NCI-H128 (cell line): ENCODE measurements at regions not wholly inside any gene's neighbourhood (a gene's known extent, or its start where the extent isn't known, plus 50 kb on each side); places are given as distances from the start of the nearest gene placed in this dataset.
"Not testable (repeated sequence)": the region's sequence is repeated elsewhere in the genome, so short reads cannot be mapped to it uniquely, and the experiment has no call there.

Source experiments
- DNase-seq: peaks from one replicate; lab custom pipeline; 2025; ENCODE audit not compliant: unreplicated experiment; lab: John Stamatoyannopoulos, UW

DNA sequence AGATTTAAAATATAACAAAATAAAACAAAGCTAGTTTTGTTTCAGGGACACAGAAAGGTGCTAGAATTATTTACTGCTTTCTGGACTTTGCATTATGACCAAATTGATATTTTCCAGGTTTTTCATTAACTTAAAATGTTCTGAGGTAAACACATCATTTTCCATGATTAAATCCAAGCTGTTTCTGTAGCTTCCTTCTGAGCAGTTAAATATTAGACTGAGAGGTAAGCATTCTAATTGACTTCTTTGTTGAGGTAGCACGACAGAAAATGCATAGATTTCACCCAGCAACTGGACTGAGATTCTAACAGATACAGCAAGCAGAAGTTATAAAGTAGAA lies 98.3 kb downstream of the BMP4 start:
- no peak for DNase-seq

DNA sequence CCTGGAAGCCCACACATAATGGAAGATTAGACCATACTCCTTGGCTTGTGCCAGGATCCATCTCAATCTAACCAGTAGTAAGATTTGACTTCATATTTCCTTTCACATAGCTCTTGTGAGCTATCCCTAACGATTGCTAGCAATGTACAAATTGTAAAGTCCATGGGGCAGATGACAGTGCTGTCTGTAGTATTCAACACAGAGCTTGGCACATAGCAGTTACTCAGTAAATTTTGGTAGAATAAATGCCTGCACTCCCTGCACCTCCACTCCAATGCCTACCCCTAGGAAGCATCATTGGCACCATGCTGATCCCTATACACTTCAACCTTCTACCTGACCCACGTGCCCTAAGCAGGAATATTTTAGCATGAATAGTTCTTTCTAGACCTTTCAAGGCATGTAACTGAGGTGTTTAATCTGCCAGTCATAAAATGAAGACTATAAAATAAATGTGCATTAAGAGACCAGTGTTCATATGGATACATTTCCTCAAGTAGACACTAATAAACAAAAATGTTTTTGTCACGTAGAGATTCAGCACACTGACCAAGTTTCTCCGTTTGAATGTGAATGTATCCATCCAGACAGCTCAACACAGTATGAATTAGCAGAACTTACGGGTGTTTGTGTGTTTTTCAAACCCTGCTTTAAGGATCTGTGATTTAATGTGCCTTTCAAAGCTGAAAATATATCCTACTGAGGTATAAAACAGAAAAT lies 98.8 kb downstream of the BMP4 start:
- DNase-seq: no peak

DNA sequence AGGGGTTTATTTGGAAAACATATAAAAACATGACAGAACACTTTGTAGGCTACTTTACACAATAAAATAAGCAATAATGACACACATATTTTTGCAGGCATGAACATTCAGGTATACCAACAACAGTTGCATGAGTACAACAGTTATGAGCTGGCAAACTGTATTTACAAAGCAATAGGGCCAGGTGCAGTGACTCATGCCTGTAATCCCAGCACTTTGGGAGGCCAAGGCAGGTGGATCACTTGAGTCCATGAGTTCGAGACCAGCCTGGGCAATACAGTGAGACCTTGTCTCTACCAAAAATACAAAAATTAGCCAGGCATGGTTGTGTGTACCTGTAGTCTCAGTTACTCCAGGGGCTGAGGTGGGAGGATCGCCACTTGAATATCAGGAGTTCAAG lies 101.1 kb downstream of the BMP4 start:
- no peak for DNase-seq

DNA sequence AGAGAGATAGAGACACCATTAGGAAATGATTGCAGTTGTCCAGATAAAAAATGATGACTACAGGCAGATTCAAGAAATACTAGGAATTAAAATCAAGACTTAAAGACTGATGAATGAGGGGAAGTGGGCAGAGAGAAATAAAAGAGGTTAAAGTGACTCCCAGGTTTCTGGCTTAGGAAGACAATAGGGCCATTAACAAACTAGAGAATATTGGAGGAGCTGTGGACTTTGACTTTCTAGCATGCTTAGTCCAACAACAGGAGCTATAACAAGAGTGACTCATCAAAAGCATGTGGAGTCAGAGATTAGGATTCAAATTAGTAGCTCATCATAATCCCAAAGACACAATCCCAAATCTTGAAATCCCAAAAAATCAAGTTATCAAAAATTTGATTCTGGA lies 101.5 kb downstream of the BMP4 start:
- DNase-seq: no peak

DNA sequence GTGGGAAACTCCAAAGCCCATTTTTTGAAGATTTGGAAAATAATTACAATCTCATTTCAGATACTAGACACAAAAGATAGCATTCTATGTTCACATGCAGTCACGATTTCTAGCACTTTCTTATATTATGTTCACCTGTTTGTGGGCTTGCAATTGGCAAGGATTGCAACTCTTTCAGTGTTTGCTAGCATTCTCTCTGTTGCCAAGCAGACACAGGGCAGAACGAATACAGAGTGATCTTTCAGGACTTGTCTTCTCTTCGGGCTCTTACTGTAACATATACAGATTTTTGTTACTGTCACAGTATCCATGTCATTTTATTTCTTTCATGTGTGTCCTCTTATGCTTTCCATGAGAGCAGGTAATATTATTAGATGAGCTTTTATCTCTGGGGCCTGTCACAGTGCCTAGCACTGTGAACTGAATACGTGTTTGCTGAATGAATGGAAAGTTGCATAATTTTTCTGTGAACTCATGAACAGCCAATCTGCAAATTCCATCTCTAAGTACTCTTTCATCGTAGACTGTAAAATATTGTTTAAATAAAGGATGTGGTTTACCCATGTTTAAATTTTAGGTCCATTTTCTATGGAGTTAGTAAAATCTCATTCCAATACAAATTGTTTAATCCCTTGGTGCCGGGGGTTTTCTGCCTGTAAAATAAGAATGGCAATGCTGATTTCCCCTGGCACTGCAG lies 105.1 kb downstream of the BMP4 start:
- DNase-seq: no peak

DNA sequence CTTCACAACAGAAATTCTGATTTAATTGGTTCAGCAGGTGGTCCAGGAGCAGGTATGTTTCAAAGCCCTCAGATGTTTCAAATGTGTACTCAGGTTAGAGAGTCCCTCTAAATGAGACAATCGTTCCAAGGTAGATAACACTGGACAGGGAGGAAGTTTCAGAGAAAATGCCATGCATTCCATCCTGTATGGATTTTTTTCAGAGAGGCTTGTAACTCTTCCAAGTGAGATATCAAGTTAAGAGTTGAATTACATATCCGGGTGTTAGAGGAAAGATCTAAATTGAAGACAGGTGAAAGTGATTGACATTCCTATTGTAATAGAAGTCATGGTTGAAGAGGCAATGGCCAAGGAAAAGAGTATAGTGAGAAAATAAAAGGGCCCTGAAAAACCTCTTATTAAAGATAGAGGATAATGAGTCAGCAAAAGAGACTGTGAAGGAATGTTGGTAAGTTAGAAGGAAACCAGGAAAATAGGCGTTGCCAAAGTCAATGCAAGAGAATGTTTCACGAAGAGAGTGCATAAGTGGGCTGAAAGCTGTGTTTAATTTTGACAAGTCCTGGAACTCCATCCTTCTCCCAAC lies 105.8 kb downstream of the BMP4 start:
- no peak for DNase-seq

DNA sequence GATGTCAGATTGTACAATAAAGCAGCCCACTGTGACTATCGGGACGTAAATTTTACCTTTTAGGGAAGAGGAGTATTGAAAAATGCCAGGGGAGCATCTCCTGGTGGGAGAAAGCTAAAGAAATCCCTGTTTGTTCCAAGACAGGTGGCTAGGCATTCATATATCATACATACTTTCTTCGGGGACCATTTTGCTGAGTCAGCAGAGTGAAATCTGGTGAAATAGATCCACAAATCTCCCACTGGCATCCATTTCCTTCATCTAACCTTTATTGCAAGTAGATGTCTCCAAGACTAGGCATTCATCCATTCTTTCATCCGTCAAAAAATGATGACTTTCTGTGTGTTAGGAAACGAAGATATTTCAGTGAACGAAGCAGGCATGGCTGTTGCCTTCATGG lies 107.1 kb downstream of the BMP4 start:
- no peak for DNase-seq

DNA sequence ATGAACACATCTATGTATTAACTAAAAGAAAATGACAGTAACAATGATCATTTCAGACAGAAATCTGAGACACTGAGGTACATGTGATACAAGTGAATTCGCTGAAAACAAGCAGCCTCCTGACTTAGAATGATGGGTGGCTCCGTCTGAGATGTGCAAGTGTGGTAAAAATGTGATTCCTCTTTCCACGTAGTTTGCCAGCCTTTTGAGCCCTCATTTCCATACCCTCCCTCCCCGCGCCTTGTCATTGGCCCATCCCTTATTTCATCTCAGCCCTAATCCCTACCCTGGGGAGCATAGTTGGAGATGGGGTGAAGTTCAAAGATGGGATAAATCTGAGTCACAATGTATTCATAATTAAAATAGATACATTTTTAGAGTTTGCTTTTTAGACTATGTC lies 107.8 kb downstream of the BMP4 start:
- no peak for DNase-seq

DNA sequence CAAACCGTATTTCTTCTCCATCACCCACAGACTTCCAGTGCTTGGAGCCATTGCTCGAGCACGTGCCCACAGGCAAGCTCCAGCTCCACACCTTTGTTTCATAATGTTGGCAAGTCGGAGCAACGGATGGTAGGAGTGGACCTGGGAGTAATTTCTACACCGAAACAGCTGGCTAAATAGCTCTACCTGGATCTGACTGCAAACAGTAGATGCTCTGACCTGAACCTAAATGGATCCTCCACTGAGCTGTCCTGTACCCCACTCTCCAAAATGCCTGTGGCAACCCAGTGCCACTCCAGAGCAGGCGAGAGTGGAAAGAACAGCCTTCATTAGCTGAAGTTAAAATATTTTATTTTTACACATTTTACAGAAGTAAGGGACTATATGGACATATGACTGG lies 108.7 kb downstream of the BMP4 start:
- no peak for DNase-seq

DNA sequence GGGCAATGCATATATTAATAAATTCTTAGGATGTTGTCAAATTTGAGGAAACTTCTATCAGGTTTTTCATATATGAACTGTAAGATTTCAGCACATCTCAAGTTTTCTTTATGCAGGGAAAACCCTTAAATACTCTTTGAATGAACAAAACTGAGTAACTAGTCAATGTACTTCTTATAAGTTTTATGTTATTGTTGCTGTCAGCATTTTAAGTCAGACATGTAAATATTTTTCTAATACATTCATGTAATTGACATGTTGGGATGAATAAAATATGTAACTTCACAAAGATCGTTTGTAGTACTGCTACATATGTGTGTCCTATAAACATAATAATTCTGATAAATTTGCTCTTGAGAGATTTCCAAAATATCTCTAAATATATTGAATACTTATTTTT lies 109.6 kb downstream of the BMP4 start:
- no peak for DNase-seq

DNA sequence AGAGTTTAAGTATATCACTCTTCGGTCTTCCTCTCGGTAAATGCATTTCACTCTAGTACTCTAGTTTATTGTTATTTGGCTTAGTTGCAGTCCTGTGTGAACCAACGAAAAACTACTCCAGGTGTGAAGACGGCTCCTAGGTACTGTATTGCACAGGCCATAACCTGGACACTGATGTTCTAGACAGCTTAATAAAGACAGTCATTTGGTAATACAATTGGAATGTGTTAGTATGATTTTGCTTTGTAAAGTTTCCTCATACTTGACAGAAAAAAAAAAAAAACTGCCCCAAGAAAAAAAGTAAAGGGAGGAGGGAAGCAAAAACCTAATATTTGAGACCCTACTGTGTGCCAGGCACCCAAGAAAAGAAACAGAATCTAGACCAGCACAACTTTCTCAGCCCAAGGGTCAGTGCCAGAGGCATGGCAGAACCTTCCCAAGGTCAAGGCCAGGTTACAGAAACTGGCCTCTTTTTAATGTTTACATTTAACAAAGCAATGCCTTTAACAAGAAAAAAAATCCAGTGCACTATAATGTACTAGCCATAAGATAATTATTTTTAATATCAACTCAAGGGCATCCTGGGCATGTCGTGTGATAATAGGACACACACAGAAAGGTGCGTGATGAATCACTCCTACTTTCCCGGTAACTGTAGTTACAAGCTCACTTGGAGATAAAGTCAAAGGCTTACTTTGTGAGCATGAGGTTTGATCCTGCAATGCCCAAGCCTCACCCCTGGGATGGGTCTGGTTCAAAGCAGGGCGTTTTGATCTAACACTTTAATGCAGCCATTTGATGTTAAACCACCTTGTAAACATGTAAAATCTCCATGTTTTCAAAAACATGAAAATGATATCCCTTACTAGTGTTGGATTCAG lies 110.6 kb downstream of the BMP4 start:
- no peak for DNase-seq

DNA sequence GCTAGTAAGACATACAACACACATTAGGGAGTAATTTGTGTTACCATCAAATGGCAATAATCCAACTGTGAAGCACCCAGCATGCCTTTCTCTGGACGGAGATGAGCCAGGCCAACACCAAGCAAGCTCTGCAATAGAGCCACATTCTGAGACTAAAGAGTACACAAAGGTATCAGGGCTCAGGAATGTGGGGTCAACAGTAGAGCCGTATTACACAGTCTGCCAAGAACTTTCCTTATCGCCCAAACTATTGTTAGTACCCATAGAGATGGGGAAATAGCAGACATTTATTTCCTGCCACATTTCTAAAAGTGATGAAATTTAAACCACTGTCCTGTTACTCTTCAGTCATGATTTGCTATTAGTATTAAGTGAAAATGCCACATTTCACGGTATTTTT lies 113.7 kb downstream of the BMP4 start:
- DNase-seq: no peak

DNA sequence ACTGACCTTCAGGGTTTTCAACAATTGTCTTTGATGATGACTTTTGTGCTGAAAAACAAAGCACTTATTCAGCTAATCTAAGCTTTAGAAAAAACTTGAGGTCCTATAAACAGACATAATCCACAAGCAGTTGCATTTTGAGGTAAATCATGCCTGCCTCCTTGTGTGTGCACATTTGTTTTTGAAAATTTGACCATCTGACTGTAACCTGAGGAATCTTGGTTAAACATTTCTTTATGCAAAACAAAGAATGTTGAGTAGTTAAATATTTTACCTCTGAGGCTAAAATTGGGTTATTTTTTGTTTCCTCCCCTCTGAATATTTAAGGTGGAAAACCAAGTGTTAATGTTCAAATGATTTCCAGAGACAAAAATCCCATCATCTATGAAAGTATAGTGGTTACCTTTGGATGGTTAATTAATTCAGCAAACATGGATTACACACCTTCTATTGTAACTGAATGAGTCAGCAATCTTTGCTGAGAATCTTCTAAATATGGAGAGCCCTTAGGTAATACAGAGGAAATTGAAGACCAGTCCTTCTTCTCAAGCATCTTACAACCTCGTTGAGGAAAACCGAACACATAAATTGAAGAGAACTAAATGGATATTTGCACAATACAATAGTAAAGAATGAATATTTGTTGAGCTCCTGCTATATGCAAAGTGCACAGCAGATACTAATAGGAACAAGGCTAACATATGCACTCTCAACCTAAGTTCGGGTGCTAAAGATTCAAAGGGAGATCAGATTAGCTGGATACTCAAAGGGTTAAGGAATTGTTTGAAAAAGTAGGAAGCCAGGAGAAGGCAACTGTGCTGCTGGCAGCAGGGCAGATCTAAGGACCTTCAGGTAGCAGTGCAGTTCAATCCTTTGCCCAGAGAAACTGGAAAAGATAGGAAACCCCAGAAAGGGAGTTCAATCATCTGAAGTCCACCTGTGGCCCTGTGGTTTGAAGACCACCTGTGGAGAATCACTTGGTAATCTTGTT lies 115.2 kb downstream of the BMP4 start:
- DNase-seq: no peak

DNA sequence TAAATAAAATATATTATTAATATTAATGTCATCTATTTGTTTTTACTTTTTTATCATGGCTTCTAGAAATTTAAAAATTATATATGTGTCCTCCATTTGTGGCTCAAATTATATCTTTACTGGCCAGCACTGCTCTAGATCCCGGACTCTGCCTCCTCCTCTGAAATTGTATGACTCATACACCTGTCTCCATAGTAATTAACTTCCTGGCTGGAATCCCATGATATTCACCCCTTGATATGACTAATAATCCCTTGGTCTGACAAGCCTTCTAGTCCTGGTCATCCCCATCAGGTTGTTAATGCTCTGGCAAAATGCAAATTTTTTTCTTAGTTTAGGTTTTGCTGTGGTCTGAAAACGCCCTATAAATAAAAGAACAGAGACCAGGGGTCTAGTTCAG lies 116.2 kb downstream of the BMP4 start:
- DNase-seq: no peak

DNA sequence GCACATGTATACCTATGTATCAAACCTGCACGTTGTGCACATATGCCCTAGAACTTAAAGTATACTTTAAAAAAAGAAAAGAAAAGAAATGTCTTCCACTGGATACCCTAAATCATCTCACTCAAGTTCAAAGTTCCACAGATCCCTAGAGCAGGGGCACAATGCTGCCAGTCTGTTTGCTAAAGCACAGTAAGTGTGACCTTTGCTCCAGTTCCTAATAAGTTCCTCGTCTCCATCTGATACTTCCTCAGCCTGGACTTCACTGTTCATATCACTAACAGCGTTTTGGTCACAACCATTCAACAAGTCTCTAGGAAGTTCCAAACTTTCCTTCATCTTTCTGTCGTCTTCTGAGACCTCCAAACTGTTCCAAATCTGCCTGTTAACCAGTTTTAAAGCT lies 118.3 kb downstream of the BMP4 start:
- DNase-seq: no peak

DNA sequence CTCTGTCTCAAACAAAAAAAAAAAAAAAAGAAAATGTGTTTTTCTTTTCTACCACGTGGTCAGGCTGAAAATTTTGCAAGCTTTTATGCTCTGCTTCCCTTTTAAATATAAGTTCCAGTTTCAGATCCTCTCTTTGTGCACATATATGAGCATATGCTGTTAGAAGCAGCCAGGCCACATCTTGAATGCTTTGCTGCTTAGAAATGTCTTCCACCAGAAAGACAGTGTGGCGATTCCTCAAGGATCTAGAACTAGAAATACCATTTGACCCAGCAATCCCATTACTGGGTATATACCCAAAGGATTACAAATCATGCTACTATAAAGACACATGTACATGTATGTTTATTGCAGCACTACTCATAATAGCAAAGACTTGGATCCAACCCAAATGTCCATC lies 119.0 kb downstream of the BMP4 start:
- not testable (repeated sequence) for DNase-seq

DNA sequence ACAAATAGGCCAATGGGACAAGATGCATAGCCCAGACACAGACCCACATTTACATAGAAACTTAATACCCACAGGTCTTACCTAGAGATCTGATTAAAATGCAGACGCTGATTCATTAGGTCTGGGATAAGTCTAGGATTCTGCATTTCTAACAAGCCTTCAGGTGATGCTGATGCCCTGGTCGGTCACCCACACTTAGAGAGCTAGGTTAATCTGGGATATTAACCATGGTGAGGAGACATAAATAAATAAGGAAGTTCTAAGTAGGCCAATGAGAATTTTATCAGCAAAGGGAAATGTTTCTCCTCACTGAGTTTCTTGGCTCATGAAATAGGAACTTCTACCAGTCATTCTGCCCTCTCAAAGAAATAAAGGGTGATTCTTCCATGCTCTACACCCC lies 120.1 kb downstream of the BMP4 start:
- DNase-seq: no peak

DNA sequence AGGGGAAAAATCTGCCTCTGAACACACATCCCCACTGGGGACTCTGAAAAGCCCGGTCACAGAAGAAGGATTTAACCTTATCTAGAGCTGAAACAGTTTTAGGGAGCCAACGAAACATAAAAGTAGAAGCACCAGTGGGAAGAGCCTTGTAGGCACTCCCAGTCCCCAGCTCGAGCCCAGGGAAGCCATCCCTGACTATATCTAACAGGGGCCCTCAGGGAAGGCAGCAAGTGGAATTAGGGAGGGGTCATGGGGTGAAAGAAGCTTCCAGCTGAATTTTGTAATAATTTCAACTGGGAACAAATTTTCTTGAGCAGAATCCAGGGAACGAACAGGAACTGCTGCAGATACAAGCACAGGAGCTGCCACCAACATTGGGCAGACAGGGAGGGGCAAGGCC lies 127.8 kb downstream of the BMP4 start:
- no peak for DNase-seq

DNA sequence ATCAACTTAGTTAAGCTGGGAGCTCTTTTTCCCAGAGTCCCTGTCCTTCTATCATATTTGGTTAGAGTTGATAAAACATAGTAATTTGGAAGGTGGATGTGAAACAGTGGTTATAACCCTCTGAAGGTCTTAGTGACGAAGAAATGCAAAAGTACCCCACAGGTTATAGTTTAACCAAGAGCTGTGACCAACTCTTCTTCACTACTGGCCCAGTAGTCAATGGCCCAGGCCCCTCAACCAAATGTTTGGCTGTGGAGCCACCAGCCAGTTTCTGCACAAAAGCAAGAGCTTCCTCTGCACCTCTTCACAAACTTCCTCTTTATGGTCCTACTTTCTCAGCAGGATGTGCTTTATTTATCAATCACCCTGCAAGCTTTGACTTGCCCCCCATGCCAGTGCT lies 132.6 kb downstream of the BMP4 start:
- no peak for DNase-seq

DNA sequence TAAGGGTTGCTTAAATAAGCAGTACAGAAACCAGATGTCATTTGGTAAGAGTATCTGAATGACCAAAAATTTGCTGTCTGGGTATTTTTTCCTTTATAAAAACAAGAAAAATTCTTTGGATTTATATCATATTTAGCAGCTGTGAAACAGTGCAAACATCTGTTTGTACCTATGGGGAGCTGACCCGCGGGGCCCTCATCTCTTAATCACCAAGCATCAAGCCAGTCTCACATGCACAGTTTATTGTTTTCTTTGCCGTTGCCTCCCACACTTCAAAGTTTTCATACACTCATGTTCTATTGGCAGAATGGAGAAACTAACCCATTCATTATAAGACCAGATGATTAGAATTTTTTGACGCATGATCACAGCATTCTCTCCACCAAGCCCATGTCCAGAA lies 142.2 kb downstream of the BMP4 start:
- DNase-seq: no peak

DNA sequence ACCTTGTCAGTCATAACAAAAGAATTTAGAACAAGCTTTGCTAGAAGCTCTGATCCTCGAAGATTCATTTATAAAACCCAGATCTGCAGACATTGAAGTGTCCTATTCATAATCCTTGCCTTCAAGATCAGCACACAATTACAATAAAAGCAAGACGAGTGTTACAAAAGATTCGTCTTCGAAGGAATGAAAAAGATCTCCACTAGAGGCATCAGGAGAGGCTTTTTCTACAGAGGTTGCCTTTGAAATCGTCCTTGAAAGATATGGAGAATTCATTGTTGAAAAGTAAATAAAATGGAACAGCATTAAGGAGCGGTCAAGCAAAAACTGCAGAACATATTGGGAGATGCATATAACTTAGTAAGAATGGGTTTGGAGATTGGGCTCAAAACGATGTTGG lies 146.4 kb downstream of the BMP4 start:
- no peak for DNase-seq
